ENCODE measurements at regions not wholly inside any gene's neighbourhood (a gene's known extent, or its start where the extent isn't known, plus 50 kb on each side); places are given as distances from the start of the nearest gene placed in this dataset.

GRCh38 chr3:74067296-74067695 is 442.6 kb upstream of the PDZRN3 start:
- no peak for TF ChIP-seq POLR2AphosphoS5 (IDR thresholded peaks at IDR 0.05; ENCODE audit: low read depth, low read length)
- no peak for TF ChIP-seq POLR2A (IDR thresholded peaks at IDR 0.05; ENCODE audit: low read depth, low read length)
- TF ChIP-seq TAF1 (IDR thresholded peaks at IDR 0.05; ENCODE audit: low read depth, low read length) = no peak

Data from GM12891 (cell line).